ENCODE measurements at regions not wholly inside any gene's neighbourhood (a gene's known extent, or its start where the extent isn't known, plus 50 kb on each side); places are given as distances from the start of the nearest gene placed in this dataset.

- Mint-ChIP-seq H3K27ac (no peak overlapping the region), H3K9me3 (peaks cover 0 to 16% (median 4%) of the 10 kb centered on the region in 11 donors), H3K27me3 (no peaks in the 10 kb centered on the region), H3K4me3 (no peak overlapping the region), H3K36me3 (no peaks in the 10 kb centered on the region), H3K4me1 (no peaks in the 10 kb centered on the region)
- Histone ChIP-seq H3K9me3 (ENCODE audit: control insufficient read depth in 2 of 3, low read length in 3 of 3) (no peaks in the 10 kb centered on the region), H3K36me3 (ENCODE audit: control insufficient read depth in 2 of 3, insufficient read depth in 3 of 3, low read length in 3 of 3) (no peaks in the 10 kb centered on the region), H3K4me3 (ENCODE audit: low read length) (no peak overlapping the region), H3K27me3 (ENCODE audit: control insufficient read depth in 2 of 2, insufficient read depth in 2 of 2, low read length in 2 of 2) (no peaks in the 10 kb centered on the region), H3K27ac (ENCODE audit: low read depth, low read length) (no peak overlapping the region), H3K4me1 (ENCODE audit: control insufficient read depth in 2 of 2, insufficient read depth in 2 of 2, low read length in 2 of 2) (no peaks in the 10 kb centered on the region)
- POLR2A ChIA-PET, result no interaction called here
- intact Hi-C loops (cut with micrococcal nuclease), result no loop called here
- DNase-seq (no peak), ATAC-seq (no peak)
- CTCF ChIA-PET, result no interaction called here
These were observed 379.9 kb downstream of the SAMD5 start for GRCh38 chr6:147888374-147888773.

DNA sequence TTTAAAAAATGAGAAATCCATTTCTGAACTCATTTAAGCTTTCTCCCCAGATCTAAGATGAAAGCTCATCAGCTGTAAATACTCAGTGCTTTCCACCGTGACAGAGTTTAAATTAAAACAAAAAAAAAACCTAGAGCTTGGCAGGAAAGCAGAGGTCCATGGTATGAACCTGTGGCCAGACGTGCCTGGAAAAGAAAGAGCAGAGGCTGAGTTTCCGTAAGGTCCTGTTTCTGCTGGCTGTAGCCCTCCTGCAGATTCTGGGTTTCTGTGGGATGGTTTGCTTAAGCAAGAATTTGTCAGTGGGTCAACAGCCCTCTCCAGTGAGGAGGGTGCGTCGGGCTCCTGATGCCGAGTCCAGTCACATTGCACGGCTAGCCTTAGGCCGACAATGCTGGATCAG lies 383.2 kb downstream of the SAMD5 start:
- no peak overlapping the region for H3K4me3 ChIP-seq (ENCODE audit: low read length)
- Mint-ChIP-seq H3K9me3 (peaks cover 0 to 16% (median 4%) of the 10 kb centered on the region in 11 donors), H3K4me3 (no peak overlapping the region), H3K27ac (no peak overlapping the region), H3K36me3 (no peaks in the 10 kb centered on the region), H3K27me3 (peaks cover 0 to 5% (median 0%) of the 10 kb centered on the region in 5 donors), H3K4me1 (no peaks in the 10 kb centered on the region)
- intact Hi-C loops (cut with micrococcal nuclease), result no loop called here
- H3K27ac ChIP-seq (ENCODE audit: low read depth, low read length), result no peak overlapping the region
- ChIA-PET POLR2A (no interaction called here), CTCF (no interaction called here)
- no peaks in the 10 kb centered on the region for H3K27me3 ChIP-seq (ENCODE audit: control insufficient read depth in 2 of 2, insufficient read depth in 2 of 2, low read length in 2 of 2)
- no peak for DNase-seq
- H3K4me1 ChIP-seq (ENCODE audit: control insufficient read depth in 2 of 2, insufficient read depth in 2 of 2, low read length in 2 of 2), result no peaks in the 10 kb centered on the region
- no peaks in the 10 kb centered on the region for H3K36me3 ChIP-seq (ENCODE audit: control insufficient read depth in 2 of 3, insufficient read depth in 3 of 3, low read length in 3 of 3)
- ATAC-seq, result no peak
- no peaks in the 10 kb centered on the region for H3K9me3 ChIP-seq (ENCODE audit: control insufficient read depth in 2 of 3, low read length in 3 of 3)

GRCh38 chr6:147892476-147892875 lies 384.0 kb downstream of the SAMD5 start:
- H3K36me3 Mint-ChIP-seq, result no peaks in the 10 kb centered on the region

DNA sequence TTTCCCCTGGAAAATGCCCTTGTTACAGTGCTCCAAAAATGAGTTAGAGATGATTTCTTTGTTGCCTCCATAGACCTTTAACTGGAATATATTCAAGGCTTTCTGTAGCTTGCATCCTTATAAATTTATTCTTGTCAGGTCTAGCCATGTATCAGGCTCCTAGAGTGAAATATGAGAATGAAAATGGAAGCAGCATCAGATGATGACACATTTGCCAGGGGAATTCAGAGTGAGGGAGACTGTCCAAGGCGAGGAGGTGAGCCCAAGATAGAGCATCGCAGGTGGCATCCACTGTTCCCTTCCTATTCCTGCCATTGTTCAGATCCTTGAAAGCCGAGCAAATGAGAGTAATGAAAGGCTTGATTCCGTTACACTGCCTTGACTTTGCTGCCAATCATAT lies 386.8 kb downstream of the SAMD5 start:
- Mint-ChIP-seq H3K27me3 (peaks cover 0 to 5% (median 0%) of the 10 kb centered on the region in 5 donors), H3K27ac (no peak overlapping the region), H3K9me3 (peaks cover 0 to 9% (median 0%) of the 10 kb centered on the region in 11 donors), H3K36me3 (no peaks in the 10 kb centered on the region), H3K4me1 (no peaks in the 10 kb centered on the region), H3K4me3 (no peak overlapping the region)
- CTCF ChIA-PET, result no interaction called here
- Histone ChIP-seq H3K36me3 (ENCODE audit: control insufficient read depth in 2 of 3, insufficient read depth in 3 of 3, low read length in 3 of 3) (no peaks in the 10 kb centered on the region), H3K27me3 (ENCODE audit: control insufficient read depth in 2 of 2, insufficient read depth in 2 of 2, low read length in 2 of 2) (no peaks in the 10 kb centered on the region), H3K4me3 (ENCODE audit: low read length) (no peak overlapping the region), H3K9me3 (ENCODE audit: control insufficient read depth in 2 of 3, low read length in 3 of 3) (no peaks in the 10 kb centered on the region), H3K4me1 (ENCODE audit: control insufficient read depth in 2 of 2, insufficient read depth in 2 of 2, low read length in 2 of 2) (no peaks in the 10 kb centered on the region), H3K27ac (ENCODE audit: low read depth, low read length) (no peak overlapping the region)
- POLR2A ChIA-PET, result no interaction called here
- intact Hi-C loops (cut with micrococcal nuclease), result no loop called here
- no peak for DNase-seq
- ATAC-seq, result no peak

More at GRCh38 chr6:147892476-147892875, 384.0 kb downstream of the SAMD5 start:
- intact Hi-C loops (cut with micrococcal nuclease), result no loop called here
- no peaks in the 10 kb centered on the region for H3K9me3 ChIP-seq (ENCODE audit: control insufficient read depth in 2 of 3, low read length in 3 of 3)
- CTCF ChIA-PET, result no interaction called here
- Mint-ChIP-seq H3K9me3 (peaks cover 0 to 12% (median 4%) of the 10 kb centered on the region in 11 donors), H3K27me3 (peaks cover 0 to 5% (median 0%) of the 10 kb centered on the region in 5 donors), H3K27ac (no peak overlapping the region), H3K4me1 (no peaks in the 10 kb centered on the region), H3K4me3 (no peak overlapping the region)
- H3K36me3 ChIP-seq (ENCODE audit: control insufficient read depth in 2 of 3, insufficient read depth in 3 of 3, low read length in 3 of 3), result no peaks in the 10 kb centered on the region
- DNase-seq (no peak), ATAC-seq (no peak)
- no peak overlapping the region for H3K27ac ChIP-seq (ENCODE audit: low read depth, low read length)
- H3K4me1 ChIP-seq (ENCODE audit: control insufficient read depth in 2 of 2, insufficient read depth in 2 of 2, low read length in 2 of 2), result no peaks in the 10 kb centered on the region
- no peak overlapping the region for H3K4me3 ChIP-seq (ENCODE audit: low read length)
- POLR2A ChIA-PET, result no interaction called here
- no peaks in the 10 kb centered on the region for H3K27me3 ChIP-seq (ENCODE audit: control insufficient read depth in 2 of 2, insufficient read depth in 2 of 2, low read length in 2 of 2)

DNA sequence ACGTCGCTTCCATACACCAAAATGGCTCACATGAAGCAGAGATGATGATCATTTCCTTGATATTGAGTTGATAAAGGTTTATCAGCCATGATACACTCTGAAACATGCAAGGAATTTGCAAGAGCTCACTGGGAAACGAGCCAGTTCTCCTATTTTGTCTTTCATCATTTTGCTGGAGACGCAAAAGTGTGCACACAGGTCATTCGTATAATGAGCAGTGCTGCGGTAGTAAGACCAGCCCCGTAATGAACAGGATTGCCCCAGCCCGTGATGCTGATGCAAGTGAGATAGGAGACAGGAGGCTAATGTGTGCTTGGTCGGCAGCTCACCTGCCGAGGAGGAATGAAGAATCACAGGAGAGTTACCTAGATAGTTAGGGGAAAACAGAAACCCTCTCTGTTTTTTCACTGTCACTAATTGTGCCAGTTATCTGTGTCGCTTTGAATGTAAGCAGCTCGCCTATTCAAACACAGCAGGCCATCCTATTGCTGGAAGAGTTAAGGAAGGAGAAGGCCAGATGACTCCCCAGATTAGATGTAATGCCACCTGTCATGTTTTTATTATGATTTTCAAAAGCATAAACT lies 391.8 kb downstream of the SAMD5 start:
- H3K36me3 ChIP-seq (ENCODE audit: control insufficient read depth in 2 of 3, insufficient read depth in 3 of 3, low read length in 3 of 3), result no peaks in the 10 kb centered on the region
- ChIA-PET POLR2A (no interaction called here), CTCF (no interaction called here)
- H3K9me3 ChIP-seq (ENCODE audit: control insufficient read depth in 2 of 3, low read length in 3 of 3), result no peaks in the 10 kb centered on the region
- H3K4me3 Mint-ChIP-seq, result no peak overlapping the region
- ATAC-seq (no peak), DNase-seq (no peak)
- H3K27ac ChIP-seq (ENCODE audit: low read depth, low read length), result no peak overlapping the region
- H3K36me3 Mint-ChIP-seq, result no peaks in the 10 kb centered on the region
- H3K27me3 Mint-ChIP-seq, result peaks cover 0 to 3% (median 0%) of the 10 kb centered on the region in 5 donors
- no peaks in the 10 kb centered on the region for H3K4me1 ChIP-seq (ENCODE audit: control insufficient read depth in 2 of 2, insufficient read depth in 2 of 2, low read length in 2 of 2)
- no peaks in the 10 kb centered on the region for H3K27me3 ChIP-seq (ENCODE audit: control insufficient read depth in 2 of 2, insufficient read depth in 2 of 2, low read length in 2 of 2)
- no peaks in the 10 kb centered on the region for H3K4me1 Mint-ChIP-seq
- intact Hi-C loops (cut with micrococcal nuclease), result no loop called here
- no peak overlapping the region for H3K27ac Mint-ChIP-seq
- H3K9me3 Mint-ChIP-seq, result peaks cover 0 to 7% (median 0%) of the 10 kb centered on the region in 11 donors
- H3K4me3 ChIP-seq (ENCODE audit: low read length), result no peak overlapping the region

GRCh38 chr6:147903321-147903720 lies 394.8 kb downstream of the SAMD5 start:
- POLR2A ChIA-PET, result no interaction called here
- Mint-ChIP-seq H3K27me3 (no peaks in the 10 kb centered on the region), H3K9me3 (peaks cover 0 to 6% (median 0%) of the 10 kb centered on the region in 11 donors), H3K4me1 (no peaks in the 10 kb centered on the region), H3K36me3 (no peaks in the 10 kb centered on the region), H3K4me3 (no peak overlapping the region), H3K27ac (no peak overlapping the region)
- CTCF ChIA-PET, result no interaction called here
- Histone ChIP-seq H3K4me1 (ENCODE audit: control insufficient read depth in 2 of 2, insufficient read depth in 2 of 2, low read length in 2 of 2) (no peaks in the 10 kb centered on the region), H3K36me3 (ENCODE audit: control insufficient read depth in 2 of 3, insufficient read depth in 3 of 3, low read length in 3 of 3) (no peaks in the 10 kb centered on the region), H3K9me3 (ENCODE audit: control insufficient read depth in 2 of 3, low read length in 3 of 3) (no peaks in the 10 kb centered on the region), H3K4me3 (ENCODE audit: low read length) (no peak overlapping the region), H3K27ac (ENCODE audit: low read depth, low read length) (no peak overlapping the region), H3K27me3 (ENCODE audit: control insufficient read depth in 2 of 2, insufficient read depth in 2 of 2, low read length in 2 of 2) (no peaks in the 10 kb centered on the region)
- ATAC-seq (no peak), DNase-seq (no peak)
- intact Hi-C loops (cut with micrococcal nuclease), result no loop called here

DNA sequence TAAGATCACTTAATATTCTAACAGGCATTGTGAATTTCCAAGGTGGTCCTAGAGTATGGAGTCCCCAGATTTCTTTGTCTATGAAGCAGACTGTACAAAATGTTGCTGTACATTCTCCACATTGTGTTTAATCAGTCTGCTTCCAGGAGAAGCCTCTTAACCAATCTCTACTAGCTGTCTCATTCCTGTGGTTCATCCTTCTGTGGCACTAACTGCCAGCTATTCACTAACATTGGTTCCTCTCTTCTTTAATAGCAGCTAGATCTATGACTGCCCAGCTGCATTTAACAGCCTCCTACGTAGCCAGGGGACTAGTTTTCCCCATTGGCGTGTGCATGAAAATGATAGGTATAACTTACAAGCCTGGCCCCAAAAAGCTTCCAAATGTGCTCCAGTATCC lies 395.4 kb downstream of the SAMD5 start:
- Mint-ChIP-seq H3K27me3 (no peaks in the 10 kb centered on the region), H3K4me3 (no peak overlapping the region), H3K27ac (no peak overlapping the region), H3K9me3 (peaks cover 0 to 6% (median 0%) of the 10 kb centered on the region in 11 donors), H3K4me1 (no peaks in the 10 kb centered on the region), H3K36me3 (no peaks in the 10 kb centered on the region)
- no peak for ATAC-seq
- Histone ChIP-seq H3K4me3 (ENCODE audit: low read length) (no peak overlapping the region), H3K4me1 (ENCODE audit: control insufficient read depth in 2 of 2, insufficient read depth in 2 of 2, low read length in 2 of 2) (no peaks in the 10 kb centered on the region), H3K27me3 (ENCODE audit: control insufficient read depth in 2 of 2, insufficient read depth in 2 of 2, low read length in 2 of 2) (no peaks in the 10 kb centered on the region), H3K27ac (ENCODE audit: low read depth, low read length) (no peak overlapping the region), H3K36me3 (ENCODE audit: control insufficient read depth in 2 of 3, insufficient read depth in 3 of 3, low read length in 3 of 3) (no peaks in the 10 kb centered on the region), H3K9me3 (ENCODE audit: control insufficient read depth in 2 of 3, low read length in 3 of 3) (no peaks in the 10 kb centered on the region)
- intact Hi-C loops (cut with micrococcal nuclease), result no loop called here
- ChIA-PET POLR2A (no interaction called here), CTCF (no interaction called here)
- DNase-seq, result no peak

Data from naive thymus-derived CD4-positive, alpha-beta T cell (primary cell).